Kidney epithelial cell (primary cell): ENCODE measurements at regions not wholly inside any gene's neighbourhood (a gene's known extent, or its start where the extent isn't known, plus 50 kb on each side); places are given as distances from the start of the nearest gene placed in this dataset.

Experiments used
- DNase-seq: peaks from one replicate; pipeline ENCODE4 v3.0.0-alpha.2; 2010; ENCODE audit warnings: low read depth
- H3K27me3 ChIP-seq: 2 replicates; pipeline ENCODE4 v1.6.0; 2011; ENCODE audit warnings: low read length; ENCODE audit not compliant: control insufficient read depth, insufficient read depth
- H3K36me3 ChIP-seq: 2 replicates; pipeline ENCODE4 v1.5.1; 2011; ENCODE audit warnings: low read length; ENCODE audit not compliant: control insufficient read depth, insufficient read depth
- H3K4me3 ChIP-seq: 2 replicates; pipeline ENCODE4 v1.5.1; 2011; ENCODE audit warnings: low read depth, mild to moderate bottlenecking, control low read depth, low read length
- TF ChIP-seq, protein P1 (sequence below): IDR thresholded peaks from 2 replicates; pipeline ENCODE4 v1.5.1; 2011; ENCODE audit warnings: mild to moderate bottlenecking, moderate library complexity, low read length, control low read depth, inconsistent platforms; ENCODE audit not compliant: insufficient read depth, poor library complexity, severe bottlenecking

DNA sequence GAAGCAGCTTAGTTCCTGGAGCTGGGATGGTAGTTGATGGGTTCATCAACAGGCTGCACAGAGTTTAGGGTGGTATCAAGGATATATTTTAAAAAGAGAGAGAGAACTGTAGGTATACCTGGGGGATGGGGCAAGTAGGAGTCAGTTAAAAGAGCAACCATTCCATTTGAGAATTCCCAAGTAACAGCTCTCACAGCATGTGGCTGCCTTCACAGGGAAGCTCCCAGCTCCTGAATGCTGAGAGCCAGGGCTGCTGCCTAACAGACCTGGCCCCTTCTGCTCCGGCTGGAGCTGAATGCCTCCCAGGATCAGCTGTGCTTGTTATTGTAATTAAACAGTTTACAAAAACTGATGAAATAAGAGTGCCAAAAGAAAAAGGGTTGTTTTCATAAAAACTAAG is 58.8 kb upstream of the GPR26 start:
- TF ChIP-seq, protein P1, sequence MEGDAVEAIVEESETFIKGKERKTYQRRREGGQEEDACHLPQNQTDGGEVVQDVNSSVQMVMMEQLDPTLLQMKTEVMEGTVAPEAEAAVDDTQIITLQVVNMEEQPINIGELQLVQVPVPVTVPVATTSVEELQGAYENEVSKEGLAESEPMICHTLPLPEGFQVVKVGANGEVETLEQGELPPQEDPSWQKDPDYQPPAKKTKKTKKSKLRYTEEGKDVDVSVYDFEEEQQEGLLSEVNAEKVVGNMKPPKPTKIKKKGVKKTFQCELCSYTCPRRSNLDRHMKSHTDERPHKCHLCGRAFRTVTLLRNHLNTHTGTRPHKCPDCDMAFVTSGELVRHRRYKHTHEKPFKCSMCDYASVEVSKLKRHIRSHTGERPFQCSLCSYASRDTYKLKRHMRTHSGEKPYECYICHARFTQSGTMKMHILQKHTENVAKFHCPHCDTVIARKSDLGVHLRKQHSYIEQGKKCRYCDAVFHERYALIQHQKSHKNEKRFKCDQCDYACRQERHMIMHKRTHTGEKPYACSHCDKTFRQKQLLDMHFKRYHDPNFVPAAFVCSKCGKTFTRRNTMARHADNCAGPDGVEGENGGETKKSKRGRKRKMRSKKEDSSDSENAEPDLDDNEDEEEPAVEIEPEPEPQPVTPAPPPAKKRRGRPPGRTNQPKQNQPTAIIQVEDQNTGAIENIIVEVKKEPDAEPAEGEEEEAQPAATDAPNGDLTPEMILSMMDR, result no peak
- H3K4me3 ChIP-seq, result no peak overlapping the region
- DNase-seq, result no peak
- no peaks in the 10 kb centered on the region for H3K36me3 ChIP-seq
- H3K27me3 ChIP-seq, result no peaks in the 10 kb centered on the region

DNA sequence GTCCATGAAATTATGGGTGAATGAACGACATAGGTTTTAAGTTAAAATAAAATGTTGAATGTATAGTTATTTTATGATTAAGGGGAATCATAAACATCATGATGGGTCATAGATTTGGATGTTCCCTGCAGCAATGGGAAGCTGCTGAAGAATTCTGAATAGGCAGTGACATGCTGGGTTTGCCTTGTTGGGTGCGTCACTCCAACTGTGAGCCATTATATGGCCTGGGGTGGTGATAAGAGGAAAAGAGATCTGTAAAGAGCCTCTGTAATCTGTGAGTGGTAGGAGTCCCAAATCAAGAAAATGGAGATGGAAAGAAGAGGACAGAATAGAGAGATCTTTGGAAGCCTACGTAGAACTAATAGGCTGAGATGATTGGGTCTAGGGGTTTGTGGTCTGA is 58.1 kb upstream of the GPR26 start:
- Histone ChIP-seq H3K4me3 (no peak overlapping the region), H3K36me3 (no peaks in the 10 kb centered on the region), H3K27me3 (no peaks in the 10 kb centered on the region)
- no peak for DNase-seq
- TF ChIP-seq, protein P1, result no peak

DNA sequence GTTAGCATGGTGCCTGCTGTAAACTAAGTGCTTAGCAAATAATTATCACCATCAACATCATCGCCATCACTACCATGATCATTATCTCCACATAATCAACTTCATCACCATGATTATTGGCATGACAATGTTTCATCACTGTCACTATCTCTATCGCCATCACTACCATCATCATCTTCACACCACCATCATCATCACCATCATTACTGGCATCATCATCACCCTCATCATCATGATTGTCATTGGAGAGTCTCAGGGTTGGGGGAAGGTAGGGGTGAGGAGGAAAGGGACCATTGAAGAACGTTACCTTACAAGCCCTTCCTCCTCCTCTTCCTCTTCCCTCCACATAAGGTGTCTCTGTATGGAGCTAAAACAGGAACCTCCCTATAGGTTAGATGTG is 54.9 kb upstream of the GPR26 start:
- TF ChIP-seq, protein P1, result no peak
- DNase-seq, result no peak
- Histone ChIP-seq H3K4me3 (no peak overlapping the region), H3K27me3 (no peaks in the 10 kb centered on the region), H3K36me3 (no peaks in the 10 kb centered on the region)

DNA sequence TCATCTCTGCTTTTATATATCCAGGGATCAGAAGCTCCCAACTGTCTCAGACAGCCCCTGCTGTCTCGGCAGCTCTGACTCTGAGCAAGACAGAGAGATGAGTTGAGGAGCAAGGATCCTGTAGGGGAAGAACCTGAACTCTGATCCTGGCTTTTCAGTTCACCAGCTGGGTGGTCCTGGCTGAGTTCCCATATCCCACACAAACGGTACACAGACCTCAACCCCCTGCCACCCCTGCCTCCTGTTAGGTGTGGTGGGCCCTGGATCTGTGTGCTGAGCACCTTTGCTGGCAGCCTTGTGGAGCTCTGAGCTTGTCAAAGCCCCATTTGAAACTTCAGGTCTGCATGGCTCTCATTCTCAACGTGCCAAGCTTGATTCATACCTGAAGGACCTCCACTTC is 54.3 kb upstream of the GPR26 start:
- TF ChIP-seq, protein P1, result no peak
- Histone ChIP-seq H3K36me3 (no peaks in the 10 kb centered on the region), H3K4me3 (no peak overlapping the region), H3K27me3 (no peaks in the 10 kb centered on the region)
- no peak for DNase-seq

DNA sequence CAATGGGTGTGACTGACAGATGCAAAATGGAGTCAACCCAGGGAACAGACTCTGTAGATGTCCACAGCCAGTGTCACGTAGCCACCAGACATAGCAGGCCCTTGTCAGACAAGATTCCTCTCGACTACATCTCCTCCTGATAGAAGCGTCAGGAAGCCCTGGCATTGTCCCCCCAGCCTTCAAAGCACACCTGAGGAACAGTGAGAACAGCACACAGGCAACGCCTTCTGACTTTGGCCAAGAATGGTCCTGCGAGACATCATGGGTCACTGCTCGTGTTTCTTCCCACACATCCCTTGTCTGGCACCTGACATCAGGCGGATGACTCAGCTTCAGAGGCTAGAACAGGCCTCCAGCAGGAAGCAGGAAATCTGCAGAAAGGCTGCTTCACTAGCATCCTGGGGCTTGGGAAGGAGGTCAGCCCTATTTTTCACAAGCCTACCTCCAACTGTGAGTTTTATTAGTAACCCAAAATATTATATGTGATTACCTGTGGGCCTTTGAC is 52.8 kb upstream of the GPR26 start:
- TF ChIP-seq, protein P1, result no peak
- H3K4me3 ChIP-seq, result no peak overlapping the region
- H3K36me3 ChIP-seq, result no peaks in the 10 kb centered on the region
- H3K27me3 ChIP-seq, result no peaks in the 10 kb centered on the region
- DNase-seq, result no peak

DNA sequence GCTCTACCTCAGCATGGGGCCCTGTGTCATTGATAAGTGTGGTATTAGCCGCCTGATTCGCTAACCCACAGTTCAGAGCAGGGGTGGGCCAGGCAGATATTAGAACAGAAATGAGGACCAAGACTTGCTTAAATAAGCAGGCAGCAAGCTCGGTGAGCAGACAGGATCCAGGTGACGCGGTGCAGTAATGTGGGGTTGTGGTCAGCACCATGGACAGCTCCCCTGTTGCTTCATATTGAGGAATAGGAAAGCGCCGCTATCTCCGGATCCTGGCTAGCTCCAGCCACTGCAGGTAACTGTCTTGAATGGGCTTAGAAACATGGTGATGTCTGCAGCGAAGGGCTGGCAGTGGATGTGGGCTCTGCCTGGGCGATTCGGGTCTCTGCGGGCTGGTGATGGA is 51.3 kb upstream of the GPR26 start:
- H3K36me3 ChIP-seq, result no peaks in the 10 kb centered on the region
- TF ChIP-seq, protein P1, result no peak
- peak; percentile 4 for DNase-seq
- no peaks in the 10 kb centered on the region for H3K27me3 ChIP-seq
- H3K4me3 ChIP-seq, result no peak overlapping the region
